ENCODE measurements at regions not wholly inside any gene's neighbourhood (a gene's known extent, or its start where the extent isn't known, plus 50 kb on each side); places are given as distances from the start of the nearest gene placed in this dataset.

DNA sequence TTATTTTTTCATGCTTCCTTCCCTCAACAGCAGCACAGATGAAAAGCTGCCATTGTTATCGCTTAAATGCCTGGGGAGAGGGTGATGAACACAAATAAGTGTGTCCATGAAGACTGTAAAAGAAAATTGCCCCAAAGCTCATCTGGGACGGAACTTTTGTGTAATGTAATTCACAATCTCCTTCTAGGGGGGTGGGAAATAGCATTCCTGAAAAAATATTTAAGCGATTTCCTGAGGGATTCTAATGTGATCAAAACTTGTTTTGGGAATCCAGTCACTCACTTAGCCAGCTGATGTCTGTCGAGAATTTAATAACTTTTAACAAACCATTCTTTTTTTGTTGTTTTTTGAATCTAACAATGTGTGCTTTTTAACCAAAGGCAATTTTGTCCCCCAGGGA is 427.9 kb downstream of the PLCL1 start:
- TF ChIP-seq EGR1 (IDR thresholded peaks at IDR 0.05) (no peak), CREB1 (IDR thresholded peaks at IDR 0.05; ENCODE audit: low read depth) (no peak)
- TF ChIP-seq, protein P1, sequence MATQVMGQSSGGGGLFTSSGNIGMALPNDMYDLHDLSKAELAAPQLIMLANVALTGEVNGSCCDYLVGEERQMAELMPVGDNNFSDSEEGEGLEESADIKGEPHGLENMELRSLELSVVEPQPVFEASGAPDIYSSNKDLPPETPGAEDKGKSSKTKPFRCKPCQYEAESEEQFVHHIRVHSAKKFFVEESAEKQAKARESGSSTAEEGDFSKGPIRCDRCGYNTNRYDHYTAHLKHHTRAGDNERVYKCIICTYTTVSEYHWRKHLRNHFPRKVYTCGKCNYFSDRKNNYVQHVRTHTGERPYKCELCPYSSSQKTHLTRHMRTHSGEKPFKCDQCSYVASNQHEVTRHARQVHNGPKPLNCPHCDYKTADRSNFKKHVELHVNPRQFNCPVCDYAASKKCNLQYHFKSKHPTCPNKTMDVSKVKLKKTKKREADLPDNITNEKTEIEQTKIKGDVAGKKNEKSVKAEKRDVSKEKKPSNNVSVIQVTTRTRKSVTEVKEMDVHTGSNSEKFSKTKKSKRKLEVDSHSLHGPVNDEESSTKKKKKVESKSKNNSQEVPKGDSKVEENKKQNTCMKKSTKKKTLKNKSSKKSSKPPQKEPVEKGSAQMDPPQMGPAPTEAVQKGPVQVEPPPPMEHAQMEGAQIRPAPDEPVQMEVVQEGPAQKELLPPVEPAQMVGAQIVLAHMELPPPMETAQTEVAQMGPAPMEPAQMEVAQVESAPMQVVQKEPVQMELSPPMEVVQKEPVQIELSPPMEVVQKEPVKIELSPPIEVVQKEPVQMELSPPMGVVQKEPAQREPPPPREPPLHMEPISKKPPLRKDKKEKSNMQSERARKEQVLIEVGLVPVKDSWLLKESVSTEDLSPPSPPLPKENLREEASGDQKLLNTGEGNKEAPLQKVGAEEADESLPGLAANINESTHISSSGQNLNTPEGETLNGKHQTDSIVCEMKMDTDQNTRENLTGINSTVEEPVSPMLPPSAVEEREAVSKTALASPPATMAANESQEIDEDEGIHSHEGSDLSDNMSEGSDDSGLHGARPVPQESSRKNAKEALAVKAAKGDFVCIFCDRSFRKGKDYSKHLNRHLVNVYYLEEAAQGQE (IDR thresholded peaks at IDR 0.05; ENCODE audit: low read depth), result no peak
- TF ChIP-seq, protein P2, sequence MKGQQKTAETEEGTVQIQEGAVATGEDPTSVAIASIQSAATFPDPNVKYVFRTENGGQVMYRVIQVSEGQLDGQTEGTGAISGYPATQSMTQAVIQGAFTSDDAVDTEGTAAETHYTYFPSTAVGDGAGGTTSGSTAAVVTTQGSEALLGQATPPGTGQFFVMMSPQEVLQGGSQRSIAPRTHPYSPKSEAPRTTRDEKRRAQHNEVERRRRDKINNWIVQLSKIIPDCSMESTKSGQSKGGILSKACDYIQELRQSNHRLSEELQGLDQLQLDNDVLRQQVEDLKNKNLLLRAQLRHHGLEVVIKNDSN (IDR thresholded peaks at IDR 0.05), result no peak

DNA sequence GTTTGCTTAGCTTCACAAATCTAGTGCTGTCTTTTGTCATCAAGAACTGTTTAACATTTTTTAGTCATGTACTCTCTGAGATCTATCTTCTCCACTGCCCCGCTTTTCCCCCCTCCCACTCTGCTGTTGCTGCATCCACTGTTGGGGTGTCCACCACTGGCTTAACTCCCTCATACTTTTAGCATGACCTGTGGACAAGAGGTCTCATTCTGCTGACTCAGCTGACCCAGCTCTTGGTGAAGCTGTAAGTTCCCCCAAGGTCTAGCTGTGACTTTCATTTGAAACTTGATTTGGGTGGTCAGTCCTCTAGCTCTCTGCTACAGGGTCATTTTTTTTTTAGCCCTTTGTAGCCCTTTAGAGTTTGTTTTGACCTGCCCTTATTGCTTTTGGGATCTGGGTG is 427.2 kb downstream of the PLCL1 start:
- TF ChIP-seq YY1 (IDR thresholded peaks at IDR 0.05; ENCODE audit: low read depth) (no peak), TEAD4 (IDR thresholded peaks at IDR 0.05) (no peak), TAF1 (IDR thresholded peaks at IDR 0.05; ENCODE audit: low read depth) (no peak), CEBPB (IDR thresholded peaks at IDR 0.05) (no peak), CREB1 (IDR thresholded peaks at IDR 0.05; ENCODE audit: low read depth) (no peak), NFIC (IDR thresholded peaks at IDR 0.05) (no peak), EGR1 (IDR thresholded peaks at IDR 0.05) (no peak), EP300 (IDR thresholded peaks at IDR 0.05; ENCODE audit: borderline replicate concordance) (no peak), TCF12 (IDR thresholded peaks at IDR 0.05; ENCODE audit: low read depth) (no peak), RAD21 (IDR thresholded peaks at IDR 0.05; ENCODE audit: low read depth) (no peak), FOXM1 (IDR thresholded peaks at IDR 0.05; ENCODE audit: borderline replicate concordance, low read depth) (no peak)
- TF ChIP-seq, protein P2 (IDR thresholded peaks at IDR 0.05), result no peak
- TF ChIP-seq, protein P1 (IDR thresholded peaks at IDR 0.05; ENCODE audit: low read depth), result no peak
- TF ChIP-seq, protein P3, sequence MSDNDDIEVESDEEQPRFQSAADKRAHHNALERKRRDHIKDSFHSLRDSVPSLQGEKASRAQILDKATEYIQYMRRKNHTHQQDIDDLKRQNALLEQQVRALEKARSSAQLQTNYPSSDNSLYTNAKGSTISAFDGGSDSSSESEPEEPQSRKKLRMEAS (IDR thresholded peaks at IDR 0.05), result no peak

DNA sequence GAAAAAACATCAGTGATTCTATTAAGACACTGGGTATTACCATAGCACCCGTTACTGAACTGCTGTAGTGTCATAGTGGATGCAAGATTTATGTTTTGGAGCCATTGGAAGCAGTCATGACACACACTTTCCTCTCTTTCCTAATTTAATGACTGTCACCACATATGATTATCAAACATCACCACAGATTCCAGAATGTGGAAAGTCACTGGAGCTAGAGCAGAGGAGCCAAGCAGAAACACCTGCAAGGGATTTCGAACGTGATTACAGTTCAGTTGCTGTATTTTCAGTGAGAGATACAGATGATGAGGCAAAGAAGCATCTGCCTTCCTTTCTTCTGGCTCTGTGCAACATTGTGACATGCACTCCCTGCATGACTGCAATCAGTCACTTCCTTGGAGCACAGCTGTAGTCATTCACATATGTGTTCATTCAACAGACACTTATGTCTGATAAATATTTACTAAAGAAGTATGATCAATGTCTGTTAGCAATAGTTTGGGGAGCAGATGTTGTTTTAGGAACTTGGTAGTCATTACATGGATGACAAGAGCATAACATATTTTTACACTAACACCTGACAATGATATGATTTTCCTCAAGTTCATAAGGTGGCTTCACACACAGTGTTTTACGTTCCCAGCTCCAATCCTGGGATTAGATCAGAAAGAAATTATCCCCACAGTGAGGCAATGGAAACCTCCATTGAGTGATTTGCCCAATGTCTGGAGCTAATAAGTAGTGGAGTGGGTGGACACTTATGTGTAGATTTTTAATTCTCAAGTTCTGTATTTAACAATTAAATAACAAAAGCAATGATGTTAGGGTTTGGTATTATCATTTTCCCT is 416.6 kb downstream of the PLCL1 start:
- TF ChIP-seq EGR1 (IDR thresholded peaks at IDR 0.05) (no peak), FOXM1 (IDR thresholded peaks at IDR 0.05; ENCODE audit: borderline replicate concordance, low read depth) (no peak), EP300 (IDR thresholded peaks at IDR 0.05; ENCODE audit: borderline replicate concordance) (no peak), NFIC (IDR thresholded peaks at IDR 0.05) (no peak)
- TF ChIP-seq, protein P3 (IDR thresholded peaks at IDR 0.05), result no peak

DNA sequence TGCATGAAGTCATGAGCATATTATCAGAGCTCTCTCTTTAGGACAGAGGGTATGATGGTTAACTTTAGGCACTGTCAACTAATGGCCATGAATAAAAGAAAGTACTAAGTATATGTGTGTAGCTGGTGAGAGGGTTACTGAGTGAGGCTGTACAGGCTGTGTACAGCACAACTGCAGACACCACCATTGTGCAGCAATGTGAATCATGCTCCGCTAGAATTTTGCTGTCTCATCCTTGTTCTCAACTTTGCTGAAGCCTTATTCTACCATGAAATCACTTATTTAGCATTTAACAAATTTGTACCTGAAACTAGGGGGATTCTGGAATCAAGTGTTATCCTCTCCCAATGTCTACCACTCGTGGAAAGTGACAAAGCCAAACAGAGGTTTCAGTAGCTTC is 414.9 kb downstream of the PLCL1 start:
- TF ChIP-seq, protein P3 (IDR thresholded peaks at IDR 0.05), result no peak
- TF ChIP-seq RAD21 (IDR thresholded peaks at IDR 0.05; ENCODE audit: low read depth) (no peak), YY1 (IDR thresholded peaks at IDR 0.05; ENCODE audit: low read depth) (no peak), CREB1 (IDR thresholded peaks at IDR 0.05; ENCODE audit: low read depth) (no peak), NFIC (IDR thresholded peaks at IDR 0.05) (no peak), CEBPB (IDR thresholded peaks at IDR 0.05) (no peak), FOXM1 (IDR thresholded peaks at IDR 0.05; ENCODE audit: borderline replicate concordance, low read depth) (no peak), TAF1 (IDR thresholded peaks at IDR 0.05; ENCODE audit: low read depth) (no peak), ZBTB7A (IDR thresholded peaks at IDR 0.05; ENCODE audit: low read depth) (no peak), TCF12 (IDR thresholded peaks at IDR 0.05; ENCODE audit: low read depth) (no peak), EGR1 (IDR thresholded peaks at IDR 0.05) (no peak), EP300 (IDR thresholded peaks at IDR 0.05; ENCODE audit: borderline replicate concordance) (no peak), TEAD4 (IDR thresholded peaks at IDR 0.05) (no peak)
- TF ChIP-seq, protein P2 (IDR thresholded peaks at IDR 0.05), result no peak
- TF ChIP-seq, protein P1 (IDR thresholded peaks at IDR 0.05; ENCODE audit: low read depth), result no peak

Measured in Ishikawa (cell line).